Neural progenitor cell (in vitro differentiated cells): ENCODE measurements at regions not wholly inside any gene's neighbourhood (a gene's known extent, or its start where the extent isn't known, plus 50 kb on each side); places are given as distances from the start of the nearest gene placed in this dataset.

Source experiments
- EZH2 ChIP-seq: fragments of 200-600 bp; sonication (generic); IDR thresholded peaks from 2 replicates; pipeline ENCODE4 v1.6.1; 2017; ENCODE audit warnings: antibody characterized with exemption, mild to moderate bottlenecking, moderate library complexity
- EZH2phosphoT487 ChIP-seq: fragments of 200-600 bp; sonication (generic); IDR thresholded peaks from 2 replicates; pipeline ENCODE4 v1.6.1; 2017; ENCODE audit warnings: antibody characterized with exemption
- TF ChIP-seq, protein P1 (sequence below): fragments of 200-600 bp; sonication (generic); IDR thresholded peaks from 2 replicates; pipeline ENCODE4 v1.5.1; 2017; ENCODE audit warnings: antibody characterized with exemption, mild to moderate bottlenecking

DNA sequence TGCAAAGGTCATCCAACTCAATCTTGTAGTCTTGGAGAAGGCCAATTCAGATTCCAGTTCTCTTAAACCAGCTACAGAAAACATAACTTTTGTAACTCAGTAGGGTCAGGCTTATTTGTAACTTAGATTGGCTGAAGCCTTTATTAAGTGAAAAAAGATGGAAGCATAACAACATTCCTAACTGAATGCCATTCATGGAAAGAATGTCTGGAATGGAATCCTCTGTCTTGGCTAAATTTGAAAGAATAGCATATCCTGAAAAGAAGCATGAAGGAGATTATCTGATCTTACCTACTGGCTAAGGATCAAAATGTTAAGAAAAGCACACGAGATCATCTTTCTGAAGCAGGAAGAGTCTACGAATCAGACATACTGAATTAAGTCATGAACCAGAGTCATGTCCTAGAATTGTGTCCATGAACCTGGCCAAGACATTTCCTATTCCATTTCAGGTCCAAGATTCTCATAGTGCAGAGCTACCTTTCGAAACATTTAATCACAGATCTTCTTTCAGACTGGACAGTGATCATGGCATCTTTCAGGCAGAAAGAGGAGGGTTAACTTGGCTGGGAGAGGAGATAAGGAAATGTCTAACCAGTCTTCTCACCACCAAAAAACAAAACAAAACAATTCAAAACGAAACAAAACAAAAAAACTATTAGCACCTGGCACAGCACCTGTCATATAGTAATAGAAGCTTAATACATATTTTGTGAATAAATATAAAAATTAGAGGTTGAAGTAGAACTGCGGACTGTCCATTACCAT is 75.6 kb downstream of the XCL2 start:
- TF ChIP-seq, protein P1, sequence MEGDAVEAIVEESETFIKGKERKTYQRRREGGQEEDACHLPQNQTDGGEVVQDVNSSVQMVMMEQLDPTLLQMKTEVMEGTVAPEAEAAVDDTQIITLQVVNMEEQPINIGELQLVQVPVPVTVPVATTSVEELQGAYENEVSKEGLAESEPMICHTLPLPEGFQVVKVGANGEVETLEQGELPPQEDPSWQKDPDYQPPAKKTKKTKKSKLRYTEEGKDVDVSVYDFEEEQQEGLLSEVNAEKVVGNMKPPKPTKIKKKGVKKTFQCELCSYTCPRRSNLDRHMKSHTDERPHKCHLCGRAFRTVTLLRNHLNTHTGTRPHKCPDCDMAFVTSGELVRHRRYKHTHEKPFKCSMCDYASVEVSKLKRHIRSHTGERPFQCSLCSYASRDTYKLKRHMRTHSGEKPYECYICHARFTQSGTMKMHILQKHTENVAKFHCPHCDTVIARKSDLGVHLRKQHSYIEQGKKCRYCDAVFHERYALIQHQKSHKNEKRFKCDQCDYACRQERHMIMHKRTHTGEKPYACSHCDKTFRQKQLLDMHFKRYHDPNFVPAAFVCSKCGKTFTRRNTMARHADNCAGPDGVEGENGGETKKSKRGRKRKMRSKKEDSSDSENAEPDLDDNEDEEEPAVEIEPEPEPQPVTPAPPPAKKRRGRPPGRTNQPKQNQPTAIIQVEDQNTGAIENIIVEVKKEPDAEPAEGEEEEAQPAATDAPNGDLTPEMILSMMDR = no peak
- no peak for TF ChIP-seq EZH2
- no peak for TF ChIP-seq EZH2phosphoT487
